GM18909 (cell line): ENCODE measurements at regions not wholly inside any gene's neighbourhood (a gene's known extent, or its start where the extent isn't known, plus 50 kb on each side); places are given as distances from the start of the nearest gene placed in this dataset.
"Not testable (repeated sequence)": the region's sequence is repeated elsewhere in the genome, so short reads cannot be mapped to it uniquely, and the experiment has no call there.

ENCODE experiments used
- ATAC-seq: cut with Tn5 transposase; IDR thresholded peaks from one replicate; pipeline ENCODE4 v1.9.1; 2021; ENCODE audit warnings: mild to moderate bottlenecking; ENCODE audit not compliant: unreplicated experiment, poor library complexity

GRCh38 chr13:50128428-50128931 is 113.2 kb downstream of the KCNRG start:
- no peak for ATAC-seq

DNA sequence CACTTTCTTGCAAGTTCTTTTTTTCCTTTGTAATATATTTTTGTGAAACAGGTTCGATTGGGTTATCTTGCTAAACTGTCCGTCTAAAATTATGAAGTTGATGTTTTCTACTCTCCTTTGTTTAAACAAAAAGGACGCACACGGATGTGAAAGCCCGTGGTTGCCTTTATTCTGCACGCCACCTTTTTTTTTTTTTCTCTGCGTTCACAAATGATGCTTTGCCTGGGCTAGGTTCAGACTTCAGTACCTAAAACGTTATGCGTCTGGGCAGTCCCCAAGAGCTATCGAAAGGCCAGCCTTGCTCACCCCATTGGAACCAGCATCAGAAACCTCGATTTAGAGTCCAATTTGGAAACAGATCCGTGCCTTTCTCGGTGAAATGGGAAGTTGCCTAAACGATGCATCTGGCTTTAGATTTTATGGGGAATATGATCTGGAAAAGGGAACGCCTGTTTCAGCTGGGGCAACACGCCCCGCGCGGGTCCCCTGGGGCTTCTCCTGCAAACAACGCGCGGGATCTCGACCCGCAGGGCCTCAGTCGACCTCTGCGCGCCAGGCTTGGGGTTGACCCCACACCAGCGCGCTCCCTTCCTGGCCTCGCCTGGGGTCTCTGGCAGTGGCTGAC is 113.9 kb downstream of the KCNRG start:
- ATAC-seq = peak; percentile 21

DNA sequence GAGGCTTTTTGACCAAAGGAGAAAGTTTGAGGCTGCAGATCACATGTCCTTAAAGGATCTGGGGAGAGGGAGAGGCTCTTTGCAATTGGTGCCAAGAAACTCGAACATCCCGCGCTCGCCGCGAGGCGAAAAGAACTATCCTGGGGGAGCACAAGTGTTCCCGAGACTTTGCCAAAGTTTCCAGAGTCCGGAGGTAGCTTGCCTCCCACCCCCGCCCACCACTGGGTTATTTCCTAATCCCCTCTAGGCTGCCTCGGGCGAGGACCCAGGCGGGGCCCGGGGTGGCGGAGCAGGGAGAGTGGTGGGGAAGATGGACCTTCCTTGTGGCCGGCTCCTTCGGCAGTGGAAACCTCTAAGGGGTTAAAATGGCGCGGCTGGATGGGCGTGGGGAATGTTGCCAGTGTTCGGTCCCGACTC is 114.5 kb downstream of the KCNRG start:
- ATAC-seq = no peak

- ATAC-seq = peak; percentile 7
These were observed 115.1 kb downstream of the KCNRG start for GRCh38 chr13:50130123-50130946.

- no peak for ATAC-seq
These were observed 117.0 kb downstream of the KCNRG start for GRCh38 chr13:50131920-50132903.

GRCh38 chr13:50132904-50133357 is 117.7 kb downstream of the KCNRG start:
- no peak for ATAC-seq

DNA sequence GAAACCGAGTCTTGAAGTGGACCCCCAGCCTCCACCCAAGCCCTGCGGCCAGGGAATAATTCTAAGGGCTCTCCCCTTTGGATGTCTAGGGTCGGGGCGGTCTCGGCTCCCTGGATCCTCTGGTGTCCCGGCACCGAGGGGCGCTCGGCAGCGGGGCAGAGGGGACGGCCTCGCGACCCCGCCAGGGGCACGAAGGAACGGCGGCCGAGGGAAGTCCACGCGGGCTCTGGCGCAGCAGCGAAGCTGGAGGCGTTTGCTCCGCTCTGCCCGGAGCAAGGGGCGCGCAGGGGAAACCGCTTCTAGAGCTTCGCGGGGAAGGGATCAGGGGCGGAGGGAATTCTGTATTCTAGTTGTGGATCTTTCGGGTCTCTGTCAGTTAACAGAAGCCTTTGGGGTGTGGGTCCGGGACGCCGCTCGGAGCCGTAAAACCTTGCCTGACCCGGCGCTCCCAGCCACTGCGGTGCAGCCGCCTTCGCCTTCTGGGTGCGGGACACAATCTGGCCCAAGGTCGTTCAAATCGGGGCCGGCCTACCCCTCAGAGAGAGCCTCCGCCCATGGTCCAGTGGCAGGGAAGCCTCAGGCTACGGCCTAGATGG is 118.2 kb downstream of the KCNRG start:
- ATAC-seq = no peak

DNA sequence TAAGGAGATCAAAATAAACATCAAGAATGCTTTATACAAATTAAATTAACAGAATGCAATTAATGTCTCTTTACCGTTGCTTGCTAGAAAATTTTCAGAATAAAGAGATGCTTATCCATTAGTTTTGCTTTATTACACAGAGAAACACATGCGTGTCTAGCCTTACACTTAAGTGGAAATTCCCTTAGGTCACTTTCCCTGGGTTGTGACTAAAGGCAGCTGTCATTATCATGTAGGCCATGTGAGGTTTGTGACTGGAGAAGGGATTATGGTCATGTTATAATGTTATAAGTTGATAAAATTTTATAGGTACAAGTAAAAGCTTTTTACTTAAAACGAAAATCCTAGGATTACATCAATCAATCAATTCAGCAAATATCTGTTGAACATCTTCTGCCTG is 121.0 kb downstream of the KCNRG start:
- ATAC-seq = no peak

DNA sequence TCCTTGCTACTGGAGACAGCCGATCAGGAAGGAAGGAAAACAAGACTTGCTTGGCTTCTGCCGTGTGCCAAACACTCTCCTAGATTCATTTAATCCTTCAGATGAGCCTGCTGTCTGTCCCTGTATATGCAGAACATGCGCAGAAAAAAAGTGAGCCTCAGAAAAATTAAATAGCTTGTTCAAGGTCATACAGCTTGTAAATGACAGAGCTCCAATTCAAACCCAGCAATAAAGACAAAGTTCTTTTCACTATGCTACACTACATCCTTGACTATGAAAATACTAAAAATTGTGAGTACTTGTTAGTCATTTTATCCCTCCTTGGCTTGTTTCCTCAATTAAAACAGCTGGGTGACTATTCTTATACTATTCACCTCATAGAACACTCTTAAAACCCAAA is 121.4 kb downstream of the KCNRG start:
- ATAC-seq = no peak

- not testable (repeated sequence) for ATAC-seq
These were observed 124.2 kb downstream of the KCNRG start for GRCh38 chr13:50139435-50139934.

GRCh38 chr13:50140153-50140552 is 124.9 kb downstream of the KCNRG start:
- no peak for ATAC-seq

DNA sequence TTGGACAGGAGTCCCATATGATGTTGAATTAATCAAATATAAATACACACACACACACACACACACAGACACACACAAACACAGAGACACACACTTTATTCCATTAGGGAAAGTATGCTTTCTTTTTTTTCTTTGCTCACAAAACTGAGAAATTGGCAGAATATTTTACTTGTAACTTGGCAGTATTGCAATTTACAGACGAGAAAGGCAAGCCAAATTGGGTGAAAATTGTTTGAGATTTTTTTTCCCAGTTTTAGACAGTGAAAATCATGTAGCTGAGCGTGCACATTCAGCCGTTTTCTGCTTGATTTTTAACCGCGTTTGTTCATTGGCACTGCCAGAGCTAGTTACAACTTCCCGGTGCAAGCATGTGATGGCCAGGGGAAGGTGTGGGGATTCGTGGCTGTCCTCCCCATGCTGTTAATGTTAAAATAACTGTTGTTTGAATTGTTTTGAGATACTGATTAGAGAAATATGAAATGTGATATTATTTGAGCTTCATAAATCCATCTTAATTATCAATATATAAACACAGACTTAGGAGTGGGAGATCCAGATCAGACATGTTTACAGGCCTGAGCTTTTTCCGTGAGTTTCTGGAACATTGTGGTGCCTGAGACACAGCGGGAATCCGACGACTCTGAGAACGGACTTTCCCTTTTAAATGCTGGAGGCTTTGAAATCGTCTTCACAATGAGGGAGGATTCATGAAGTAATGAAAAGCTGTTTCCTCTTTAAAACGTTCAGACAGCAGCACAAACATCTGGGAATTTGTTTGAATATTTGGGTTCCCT is 125.5 kb downstream of the KCNRG start:
- no peak for ATAC-seq

DNA sequence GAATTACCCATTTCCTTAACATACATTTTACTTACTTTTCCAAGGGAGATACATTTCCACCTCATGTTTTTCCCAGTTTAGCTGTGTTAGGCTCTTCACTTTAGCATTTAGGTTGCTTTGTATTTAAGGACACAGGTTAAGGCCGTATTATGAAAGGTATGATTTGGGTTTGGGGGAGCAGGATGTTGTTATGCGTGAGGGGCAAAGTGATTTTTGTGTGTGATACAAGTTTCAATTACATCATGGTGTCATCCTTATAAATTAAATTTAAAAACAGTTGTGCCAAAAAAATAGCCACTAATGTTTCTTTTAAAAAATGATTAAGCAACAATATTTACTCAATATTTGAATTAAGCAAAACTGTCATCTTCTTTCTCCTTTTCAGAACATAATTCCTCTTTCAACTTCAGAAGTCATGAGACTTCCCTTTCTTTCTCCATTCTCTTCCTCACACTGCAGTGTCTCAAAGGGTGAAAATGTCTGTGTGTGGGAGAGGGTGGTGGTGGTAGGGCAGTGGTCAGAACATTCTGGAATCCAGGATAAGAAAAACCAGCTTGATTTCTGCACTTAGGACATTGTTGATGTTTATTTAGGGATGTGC is 126.2 kb downstream of the KCNRG start:
- ATAC-seq = no peak

DNA sequence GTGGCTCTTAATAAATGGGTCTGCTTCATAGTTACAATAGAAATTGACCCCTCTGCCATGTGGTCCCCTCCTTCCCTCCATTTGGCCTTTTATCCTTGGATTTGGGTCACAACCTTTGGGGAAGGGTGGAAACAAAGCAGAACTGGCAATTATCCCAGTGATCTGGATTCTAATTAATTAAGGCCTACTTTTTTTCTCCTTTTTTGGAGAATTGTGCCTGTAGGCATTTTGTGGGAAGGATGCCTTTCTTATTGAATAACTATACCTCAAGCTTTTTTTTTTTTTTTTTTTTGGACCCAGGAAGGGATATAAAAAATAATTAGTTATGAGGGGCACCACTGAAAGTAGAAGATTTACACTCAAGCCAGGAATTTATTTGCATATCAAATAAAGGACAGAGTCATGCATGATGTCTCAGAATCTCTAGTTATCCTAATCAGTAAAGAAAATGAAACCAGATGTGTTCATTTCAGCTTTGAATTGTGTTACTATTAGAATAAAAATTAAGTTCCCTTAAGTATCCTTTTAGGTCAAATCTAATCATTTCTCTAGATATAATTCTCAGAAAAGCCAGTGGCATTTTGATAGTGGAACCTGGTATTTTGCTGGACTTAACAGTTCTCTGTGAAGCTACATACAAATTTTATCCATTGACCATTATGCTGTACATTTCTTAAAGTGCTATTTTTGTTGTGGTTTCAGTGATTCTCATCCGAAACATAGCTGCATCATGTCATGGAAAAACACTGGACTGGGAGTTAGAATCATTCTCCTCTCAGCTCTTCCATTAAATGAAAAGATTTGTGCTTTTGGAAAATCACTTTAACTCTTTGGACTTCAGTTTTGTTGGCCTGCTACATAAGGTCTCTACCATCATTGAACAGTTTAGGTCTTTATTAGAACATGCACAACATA is 129.3 kb downstream of the KCNRG start:
- ATAC-seq = no peak

- ATAC-seq = no peak
These were observed 134.0 kb downstream of the KCNRG start for GRCh38 chr13:50149214-50149613.

- no peak for ATAC-seq
These were observed 134.7 kb downstream of the KCNRG start for GRCh38 chr13:50149932-50150331.

DNA sequence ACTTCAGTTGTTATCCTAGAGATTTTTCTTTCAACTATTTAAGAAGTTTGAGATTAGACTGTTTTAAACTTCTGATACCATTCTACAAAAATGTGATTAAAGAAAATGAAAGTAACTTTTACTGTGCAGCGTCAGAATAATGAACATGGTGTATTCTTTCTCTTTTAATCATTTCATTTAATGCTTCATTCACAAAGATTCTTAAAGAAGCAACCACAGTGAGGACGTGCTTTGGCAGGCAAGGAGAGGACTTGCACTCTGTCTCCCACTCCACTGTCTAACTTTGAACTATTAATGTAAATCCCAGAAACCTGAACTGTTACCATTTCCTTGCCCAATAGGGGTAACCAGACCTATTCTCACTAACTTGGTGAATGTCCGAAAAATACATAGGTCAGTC is 137.0 kb downstream of the KCNRG start:
- ATAC-seq = no peak
